Stromal cell of bone marrow (primary cell): ENCODE measurements at regions not wholly inside any gene's neighbourhood (a gene's known extent, or its start where the extent isn't known, plus 50 kb on each side); places are given as distances from the start of the nearest gene placed in this dataset.
"Not testable (repeated sequence)": the region's sequence is repeated elsewhere in the genome, so short reads cannot be mapped to it uniquely, and the experiment has no call there.

ENCODE experiments used
- DNase-seq: peaks from one replicate; pipeline ENCODE4 v3.0.0-alpha.2; 2012; ENCODE audit warnings: low read depth

DNA sequence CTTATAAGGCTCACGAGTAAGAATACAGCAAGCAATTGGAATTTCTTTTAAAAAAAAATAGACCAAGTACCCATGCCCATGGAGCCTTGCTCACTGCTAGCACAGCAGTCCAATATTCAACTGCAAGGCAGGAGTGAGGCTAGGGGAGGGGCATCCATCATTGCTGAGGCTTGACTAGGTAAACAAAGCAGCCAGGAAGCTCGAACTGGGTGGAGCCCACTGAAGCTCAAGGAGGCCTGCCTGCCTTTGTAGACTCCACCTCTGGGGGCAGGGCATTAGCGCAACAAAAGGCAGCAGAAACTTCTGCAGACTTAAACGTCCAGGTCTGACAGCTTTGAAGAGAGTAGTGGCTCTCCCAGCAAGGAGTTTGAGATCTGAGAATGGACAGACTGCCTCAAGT, 84.0 kb upstream of the STEAP1 start:
- not testable (repeated sequence) for DNase-seq

DNA sequence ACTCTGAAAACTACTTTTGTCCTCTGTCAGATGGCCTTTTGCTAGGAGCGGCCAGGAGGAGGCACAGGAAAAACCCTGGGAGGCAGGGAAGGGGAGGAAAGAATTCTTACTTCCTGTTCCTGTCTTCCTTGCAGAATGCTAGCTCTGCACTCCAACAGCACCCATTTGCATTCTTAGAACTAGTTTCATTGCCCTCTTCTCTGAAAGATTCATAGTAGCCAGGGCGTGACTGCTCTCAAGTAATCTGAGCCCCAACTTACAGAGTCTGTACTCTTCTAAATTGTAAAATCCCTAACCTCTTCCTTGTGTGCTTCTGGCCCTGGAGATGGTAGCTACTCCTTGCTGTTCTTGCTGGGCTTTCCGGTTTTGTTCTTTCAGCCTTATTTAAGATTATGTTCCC, 75.3 kb upstream of the STEAP1 start:
- DNase-seq: no peak

DNA sequence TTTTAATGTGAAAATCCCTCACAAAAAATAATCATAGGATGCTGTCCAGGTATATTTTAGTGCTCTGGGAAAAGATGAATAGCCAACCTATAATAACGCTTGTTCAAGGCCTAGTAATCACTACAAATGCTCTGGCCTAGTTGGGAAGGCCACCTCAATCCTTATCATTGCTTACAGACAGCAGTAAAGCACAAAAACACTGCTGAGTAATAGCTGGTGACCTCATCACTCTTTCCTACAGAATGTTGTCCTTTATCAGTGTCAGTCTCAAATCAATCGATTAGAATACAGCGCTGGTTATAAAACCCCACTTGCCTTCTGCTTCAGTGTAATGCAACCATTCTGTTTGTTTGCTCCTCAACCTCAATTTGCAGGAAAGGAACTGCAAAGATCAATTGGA, 72.6 kb upstream of the STEAP1 start:
- DNase-seq: no peak

DNA sequence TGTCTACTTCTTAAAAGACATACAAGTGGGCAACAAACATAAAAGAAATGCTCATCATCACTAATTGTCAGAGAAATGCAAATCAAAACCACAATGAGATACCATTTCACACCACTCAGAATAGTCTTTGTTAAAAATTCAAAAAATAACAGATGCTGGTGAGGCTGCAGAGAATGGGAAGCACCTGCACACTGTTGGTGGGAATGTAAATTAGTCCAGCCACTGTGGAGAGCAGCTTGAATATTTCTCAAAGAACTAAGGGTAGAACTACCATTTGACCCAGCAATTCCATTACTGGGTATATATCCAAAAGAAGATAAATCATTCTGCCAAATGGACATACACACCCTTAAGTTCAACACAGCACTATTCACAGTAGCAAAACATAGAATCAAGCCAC, 61.8 kb upstream of the STEAP1 start:
- DNase-seq: no peak

DNA sequence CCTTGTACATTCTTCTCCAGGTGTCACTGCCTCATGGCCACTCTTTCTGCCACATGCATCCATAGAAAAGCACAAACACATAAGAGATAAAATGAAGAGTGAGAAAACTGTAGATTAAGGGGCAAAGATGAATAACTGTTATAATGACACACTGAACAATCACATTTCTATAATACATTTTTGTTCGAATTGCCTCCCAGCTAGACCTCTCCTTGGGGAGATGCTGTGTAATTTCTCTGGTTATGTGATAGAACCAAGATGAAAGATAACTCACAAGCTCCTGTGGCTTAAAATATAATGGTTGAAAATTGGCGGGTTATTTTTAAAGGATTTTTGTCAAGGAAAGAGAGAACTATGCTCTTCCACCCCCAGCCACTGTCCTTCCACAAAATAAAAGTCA, 60.2 kb upstream of the STEAP1 start:
- DNase-seq: no peak
